NCI-H1092 treated with DMSO at 0.1 percent for 48 hours (cell line): ENCODE measurements at regions not wholly inside any gene's neighbourhood (a gene's known extent, or its start where the extent isn't known, plus 50 kb on each side); places are given as distances from the start of the nearest gene placed in this dataset.
A peak's percentile ranks its signal among the peaks of the same experiment; 100 is the strongest.

Source experiments
- DNase-seq: peaks from one replicate; lab custom pipeline; 2025; lab: John Stamatoyannopoulos, UW

GRCh38 chr11:101401245-101401644 lies 182.6 kb downstream of the TRPC6 start:
- no peak for DNase-seq

- no peak for DNase-seq
Measured at GRCh38 chr11:101397979-101398378, 185.8 kb downstream of the TRPC6 start.

DNA sequence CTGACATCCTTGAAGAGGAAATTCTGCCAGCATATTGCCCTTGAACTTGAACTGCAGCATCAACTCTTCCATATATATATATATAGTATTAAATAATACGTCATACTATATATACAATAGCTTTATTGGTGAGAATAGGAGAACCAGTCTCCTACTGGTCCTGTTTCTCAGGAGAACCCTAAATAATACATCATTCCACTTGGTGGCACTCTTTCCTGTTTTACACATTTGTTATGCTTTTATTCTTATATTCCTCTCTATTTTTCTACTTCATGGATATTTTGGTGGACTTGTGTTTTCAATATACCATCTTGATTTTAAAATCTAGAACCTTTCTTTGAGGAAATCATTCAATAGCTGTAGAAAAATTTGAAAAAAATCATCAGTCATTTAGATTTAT lies 193.3 kb downstream of the TRPC6 start:
- no peak for DNase-seq

DNA sequence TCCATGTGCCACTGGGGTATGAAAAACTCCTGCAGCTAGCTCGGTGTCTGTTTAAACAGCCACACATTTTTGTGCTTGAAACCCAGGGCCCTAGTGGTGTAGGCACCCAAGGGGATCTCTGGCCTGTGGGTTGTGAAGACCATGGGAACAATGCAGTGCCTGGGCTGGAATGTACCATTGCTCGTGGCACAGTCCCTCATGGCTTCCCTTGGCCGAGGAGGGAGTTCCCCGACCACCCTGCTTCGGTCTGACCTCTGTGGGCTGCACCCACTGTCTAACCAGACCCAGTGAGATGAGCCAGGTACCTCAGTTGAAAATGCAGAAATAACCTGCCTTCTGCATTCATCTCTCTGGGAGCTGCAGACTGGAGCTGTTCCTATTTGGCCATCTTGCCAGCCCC lies 214.0 kb downstream of the TRPC6 start:
- no peak for DNase-seq

DNA sequence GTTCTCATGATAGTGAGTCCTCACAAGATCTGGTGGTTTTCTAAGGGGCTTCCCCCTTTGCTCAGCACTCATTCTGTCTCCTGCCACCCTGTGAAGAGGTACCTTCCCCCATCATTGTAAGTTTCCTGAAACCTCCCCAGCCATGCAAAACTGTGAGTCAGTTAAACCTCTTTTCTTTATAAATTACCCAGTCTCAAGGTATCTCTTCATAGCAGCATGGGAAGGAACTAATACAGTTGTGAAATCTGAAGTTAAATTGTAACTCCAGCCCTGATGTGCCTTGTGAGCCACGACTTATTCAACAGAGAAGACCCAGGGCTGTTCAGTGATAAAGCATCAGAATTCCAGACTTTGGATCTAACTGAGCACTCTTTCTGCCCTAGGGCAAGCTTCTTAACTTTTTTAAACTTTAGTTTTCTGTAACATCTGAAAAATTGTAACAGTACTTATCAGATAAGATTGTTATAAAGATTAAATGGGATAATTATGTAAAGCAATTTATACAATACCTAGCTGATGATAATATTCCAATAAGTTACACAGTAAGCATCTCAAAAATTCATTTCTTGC lies 220.0 kb downstream of the TRPC6 start:
- DNase-seq, result no peak

GRCh38 chr11:101362643-101363042 lies 221.2 kb downstream of the TRPC6 start:
- DNase-seq, result no peak

DNA sequence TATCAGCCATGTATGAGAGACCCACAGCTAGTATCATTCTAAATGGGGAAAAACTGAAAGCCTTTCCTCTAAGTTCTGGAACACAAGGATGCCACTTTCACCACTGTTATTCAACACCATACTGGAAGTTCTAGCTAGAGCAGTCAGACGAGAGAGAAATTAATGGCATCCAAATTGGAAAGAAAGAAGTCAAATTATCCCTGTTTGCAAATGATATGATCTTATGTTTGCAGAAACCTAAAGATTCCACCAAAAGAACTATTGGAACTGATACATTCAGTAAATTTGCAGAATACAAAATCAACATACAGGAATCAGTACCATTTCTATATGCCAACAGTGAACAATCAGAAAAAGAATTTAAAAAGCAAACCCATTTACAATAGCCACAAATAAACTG lies 226.0 kb downstream of the TRPC6 start:
- no peak for DNase-seq

DNA sequence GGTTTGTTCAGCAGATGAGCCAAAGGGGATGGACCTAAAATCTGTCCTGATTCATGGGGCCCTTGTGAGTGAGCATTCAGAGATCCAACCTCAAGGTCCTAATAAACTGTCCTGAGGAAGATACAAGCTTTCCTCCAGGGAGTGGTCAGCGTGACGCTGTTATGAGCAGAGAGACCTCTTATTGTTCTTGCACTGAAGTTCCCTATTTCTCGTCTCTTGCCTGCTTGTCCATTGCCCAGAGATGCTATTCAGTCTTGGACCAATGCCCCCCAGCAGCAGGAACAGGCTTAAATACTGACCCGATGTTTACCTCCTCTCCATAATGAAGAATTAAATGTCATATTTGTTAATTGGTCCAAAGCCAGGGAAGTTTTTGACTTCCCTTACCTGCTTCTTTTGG lies 225.2 kb upstream of the PGR start:
- DNase-seq, result no peak

DNA sequence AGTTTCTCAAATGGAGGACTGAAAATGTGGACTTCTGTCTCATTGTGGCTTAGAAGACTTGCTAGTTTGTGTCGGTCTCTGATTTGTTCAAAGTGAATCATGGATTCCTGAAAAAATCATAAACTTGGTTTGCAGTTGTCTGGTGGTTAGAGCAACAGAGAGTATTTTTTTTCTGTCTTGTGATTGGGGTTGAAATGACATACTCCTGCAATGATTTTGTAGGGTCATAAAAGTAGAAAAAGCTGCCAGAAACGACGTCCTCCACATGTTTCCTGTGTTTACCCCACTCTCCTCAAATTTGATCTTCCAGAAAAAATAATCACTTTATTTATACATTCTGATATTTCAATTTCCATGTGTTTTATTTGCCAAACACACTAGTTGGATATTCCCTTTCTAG lies 219.2 kb upstream of the PGR start:
- DNase-seq, result no peak

- no peak for DNase-seq
Measured at GRCh38 chr11:101346591-101346990, 217.0 kb upstream of the PGR start.

- no peak for DNase-seq
Measured at GRCh38 chr11:101345891-101346290, 216.3 kb upstream of the PGR start.

- no peak for DNase-seq
Measured at GRCh38 chr11:101342307-101342706, 212.7 kb upstream of the PGR start.

- no peak for DNase-seq
Measured at GRCh38 chr11:101341578-101341977, 212.0 kb upstream of the PGR start.

- peak; percentile 20 for DNase-seq
Measured at GRCh38 chr11:101336858-101337257, 207.2 kb upstream of the PGR start.

- DNase-seq, result no peak
Measured at GRCh38 chr11:101336155-101336554, 206.5 kb upstream of the PGR start.

DNA sequence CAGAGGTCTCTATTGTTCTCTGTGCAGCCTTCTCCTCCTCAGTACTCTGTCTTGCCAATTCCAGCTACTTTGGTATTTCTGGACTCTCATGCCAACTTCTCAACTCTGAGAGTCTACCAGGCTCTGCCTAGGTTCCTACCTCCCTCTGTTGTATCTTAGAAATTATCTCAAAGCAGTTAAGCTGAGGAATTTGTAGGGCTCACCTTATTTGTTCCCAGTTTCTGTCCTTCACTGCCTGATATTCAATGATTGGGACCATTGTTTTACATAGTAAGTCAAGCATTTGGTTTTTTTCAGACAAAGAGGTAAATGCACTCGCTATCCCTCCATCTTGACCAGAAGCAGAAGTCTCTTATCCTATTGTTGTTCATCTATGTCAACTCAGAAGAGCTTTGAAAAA lies 205.0 kb upstream of the PGR start:
- no peak for DNase-seq

DNA sequence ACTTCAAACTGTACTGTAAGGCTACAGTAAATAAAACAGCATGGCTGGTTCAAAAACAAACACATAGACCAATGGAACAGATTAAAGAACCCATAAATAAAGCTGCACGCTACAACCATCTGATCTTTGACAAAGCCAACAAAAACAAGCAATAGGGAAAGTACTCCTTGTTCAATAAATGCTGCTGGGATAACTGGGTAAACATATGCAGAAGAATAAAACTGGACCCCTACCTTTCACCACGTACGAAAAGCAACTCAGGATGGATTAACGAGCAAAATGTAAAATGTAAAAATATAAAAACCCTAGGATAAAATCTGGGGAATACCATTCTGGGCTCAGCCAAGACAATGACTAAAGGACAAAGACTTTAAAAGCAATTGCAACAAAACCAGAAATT lies 201.8 kb upstream of the PGR start:
- no peak for DNase-seq

DNA sequence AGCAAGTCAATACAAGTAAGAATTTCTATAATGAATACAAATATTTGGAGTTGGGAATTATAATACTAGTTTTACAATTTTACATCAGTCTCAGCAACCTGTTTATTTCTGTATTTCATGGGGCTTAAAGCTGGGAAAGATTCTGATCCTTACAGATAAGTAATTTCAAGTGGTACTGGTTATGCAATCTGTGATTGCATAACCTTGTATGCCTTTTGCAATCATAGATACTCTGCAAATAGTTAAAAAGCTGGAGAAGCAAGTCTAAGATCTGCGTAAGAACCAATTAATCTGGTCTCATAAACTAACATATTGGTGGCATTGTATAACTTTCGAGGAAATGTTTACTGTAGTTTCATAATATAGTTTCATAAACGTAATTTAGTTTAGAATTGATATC lies 198.3 kb upstream of the PGR start:
- no peak for DNase-seq

DNA sequence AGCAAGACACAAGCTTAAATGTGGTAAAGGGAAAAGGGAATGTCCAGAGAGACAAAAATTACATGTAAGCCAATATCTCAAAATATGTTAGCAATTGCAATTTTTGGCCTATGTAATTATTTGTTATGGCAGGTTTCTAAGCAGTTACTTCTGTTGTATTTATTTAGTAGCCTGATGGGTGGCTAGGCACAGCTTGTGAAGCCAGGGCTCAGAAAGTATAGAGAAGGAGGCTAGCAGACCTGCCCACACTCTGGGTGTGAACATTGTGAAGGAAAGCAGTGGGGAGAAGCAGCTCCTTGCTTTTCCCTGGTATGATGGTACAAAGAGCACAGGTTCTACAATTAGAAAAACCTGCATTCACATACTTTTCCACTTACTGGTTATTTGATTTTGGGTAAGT lies 196.5 kb upstream of the PGR start:
- DNase-seq, result no peak

DNA sequence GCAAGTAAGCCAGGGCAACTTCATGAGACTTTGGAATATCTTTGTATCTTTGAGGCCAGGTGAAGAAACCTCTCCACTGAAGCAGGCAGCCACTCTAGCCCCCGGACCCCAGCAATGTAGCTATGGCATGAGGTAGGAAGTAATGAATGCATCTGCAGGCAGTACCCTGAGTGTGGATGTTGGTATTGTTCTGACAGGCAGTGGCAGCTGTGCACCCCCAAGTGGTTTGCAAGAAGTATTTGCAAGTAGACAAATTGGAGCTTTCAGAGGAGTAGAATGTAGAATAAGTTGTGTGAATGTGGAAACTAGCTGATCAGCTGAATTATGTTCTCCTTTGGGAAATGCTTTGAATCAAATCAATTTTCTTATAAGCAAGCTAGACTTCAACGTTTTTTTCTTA lies 194.4 kb upstream of the PGR start:
- no peak for DNase-seq

DNA sequence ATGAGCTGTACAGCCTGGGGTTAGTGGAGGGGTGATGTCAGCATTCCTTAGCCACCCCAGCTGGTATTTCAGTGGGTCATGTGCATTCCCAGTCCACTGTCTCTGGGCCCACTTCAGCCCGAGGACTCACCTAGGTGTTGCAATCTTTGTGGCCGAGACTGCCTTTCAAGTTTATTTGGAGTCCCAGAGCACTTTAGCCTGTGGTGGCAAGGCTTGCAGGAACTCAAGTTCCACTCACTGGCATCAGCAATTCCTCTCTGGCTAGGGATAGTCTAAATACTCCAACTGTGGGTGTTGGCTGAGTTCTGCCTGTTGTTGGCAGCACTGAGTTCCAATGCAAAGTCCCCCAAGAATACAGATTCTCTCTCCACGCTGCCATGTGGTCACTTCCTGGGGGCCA lies 191.6 kb upstream of the PGR start:
- no peak for DNase-seq

- no peak for DNase-seq
Measured at GRCh38 chr11:101306721-101307120, 177.1 kb upstream of the PGR start.

GRCh38 chr11:101305496-101305895 lies 175.9 kb upstream of the PGR start:
- no peak for DNase-seq

DNA sequence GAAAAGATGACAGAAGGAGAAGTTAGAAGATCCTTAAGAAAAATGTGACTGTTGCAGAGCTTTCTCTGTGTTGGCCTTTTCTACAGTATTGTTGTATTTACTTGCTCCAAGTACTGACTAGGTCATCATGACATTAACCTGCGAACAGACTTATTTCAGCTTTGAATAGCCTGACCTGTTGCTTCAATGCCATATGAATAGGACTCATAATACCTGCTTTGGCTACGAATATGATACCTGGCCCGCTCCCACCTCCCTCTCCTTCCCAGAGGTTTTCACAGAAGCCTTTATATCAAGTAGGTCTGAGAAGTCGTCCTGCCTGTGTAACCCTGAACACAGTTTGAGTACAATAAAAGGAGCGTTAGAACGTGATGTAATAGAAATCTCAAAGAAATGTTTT lies 169.6 kb upstream of the PGR start:
- DNase-seq, result no peak

GRCh38 chr11:101296896-101297295 lies 167.3 kb upstream of the PGR start:
- no peak for DNase-seq
